H7 (cell line): ENCODE measurements at regions not wholly inside any gene's neighbourhood (a gene's known extent, or its start where the extent isn't known, plus 50 kb on each side); places are given as distances from the start of the nearest gene placed in this dataset.

Experiments
- DNase-seq: peaks from one replicate; pipeline ENCODE4 v3.0.0; 2012
- H3K27me3 ChIP-seq: 2 replicates; pipeline ENCODE4 v1.6.0; 2011; ENCODE audit warnings: mild to moderate bottlenecking, low read length; ENCODE audit not compliant: control insufficient read depth, insufficient read depth
- H3K36me3 ChIP-seq: replicated peaks from 2 replicates; pipeline ENCODE4 v1.5.1; 2011; ENCODE audit warnings: low read length; ENCODE audit not compliant: control insufficient read depth, insufficient read depth
- H3K4me3 ChIP-seq: 2 replicates; pipeline ENCODE4 v1.5.1; 2011; ENCODE audit warnings: low read depth, mild to moderate bottlenecking, control low read depth, low read length, moderate library complexity; ENCODE audit not compliant: insufficient read depth

DNA sequence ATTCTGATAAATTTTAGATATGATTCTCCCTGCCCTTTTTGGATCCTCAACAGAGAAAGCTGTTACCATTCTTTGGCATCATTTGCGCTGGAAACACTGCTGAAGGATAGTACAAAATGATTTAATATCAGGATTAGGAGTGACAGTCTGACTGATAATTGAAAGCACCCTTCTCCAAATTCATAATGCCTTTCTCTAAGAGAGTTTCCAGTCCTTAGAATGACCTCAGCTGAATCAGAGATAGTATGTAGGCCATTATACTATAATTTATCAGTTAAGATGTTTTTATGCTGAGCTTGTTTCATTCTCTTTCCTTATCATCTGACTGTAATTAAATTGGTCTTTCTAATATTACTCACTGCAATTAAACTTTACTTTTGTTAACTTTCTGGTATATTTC lies 166.7 kb downstream of the ZNF326 start:
- Histone ChIP-seq H3K36me3 (no peaks in the 10 kb centered on the region), H3K27me3 (no peaks in the 10 kb centered on the region), H3K4me3 (no peak overlapping the region)
- DNase-seq = no peak

DNA sequence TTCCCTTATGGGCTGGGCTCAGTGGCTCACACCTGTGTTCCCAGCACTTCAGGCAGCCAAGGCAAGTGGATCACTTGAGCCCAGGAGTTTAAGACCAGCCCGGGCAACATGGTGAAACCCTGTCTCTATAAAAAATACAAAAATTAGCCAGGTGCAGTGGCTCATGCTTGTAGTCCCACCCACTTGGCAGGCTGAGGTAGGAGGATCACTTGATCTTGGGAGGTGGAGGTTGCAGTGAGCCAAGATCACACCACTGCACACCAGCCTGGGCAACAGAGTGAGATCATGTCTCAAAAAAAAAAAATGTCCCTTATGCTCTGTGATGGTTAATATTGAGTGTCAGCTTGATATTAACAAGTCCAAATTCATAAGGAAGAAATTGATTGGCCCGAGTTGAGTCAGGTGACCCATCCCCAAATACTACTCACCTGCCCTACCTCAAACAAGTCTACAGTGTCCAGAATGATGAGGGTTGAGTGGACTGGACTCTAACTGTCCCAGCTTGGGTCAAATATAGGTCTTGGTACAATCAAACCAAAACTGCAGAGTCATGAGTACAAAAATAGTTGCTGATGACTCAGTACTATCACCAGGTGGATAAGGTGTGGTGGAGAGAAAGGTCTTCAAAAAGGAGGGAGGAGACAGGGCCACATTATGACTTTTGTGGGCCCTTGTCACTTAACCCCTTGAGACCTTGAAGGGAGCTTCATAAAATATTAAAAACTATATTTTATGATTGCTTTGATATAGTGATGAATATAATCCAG lies 161.0 kb downstream of the ZNF326 start:
- no peak overlapping the region for H3K4me3 ChIP-seq
- H3K27me3 ChIP-seq = no peaks in the 10 kb centered on the region
- no peak for DNase-seq
- no peaks in the 10 kb centered on the region for H3K36me3 ChIP-seq

DNA sequence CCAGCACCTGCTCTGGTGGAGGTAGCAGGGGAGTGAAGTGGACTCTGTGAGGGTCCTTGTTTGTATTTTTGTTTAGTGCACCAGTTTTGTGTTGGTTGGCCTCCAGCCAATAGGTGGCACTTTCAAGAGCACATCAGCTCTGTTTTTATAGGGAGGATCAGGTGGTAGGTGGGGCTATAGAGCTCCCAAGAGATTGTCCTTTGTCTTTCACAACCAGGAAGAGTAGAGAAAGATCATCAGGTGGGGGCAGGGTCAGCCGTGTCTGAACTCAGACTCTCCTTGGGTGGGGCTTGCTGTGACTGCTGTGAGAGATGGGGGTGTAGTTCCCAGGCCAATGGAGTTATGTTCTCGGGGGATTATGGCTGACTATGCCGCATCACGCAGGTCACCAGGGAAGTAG lies 159.8 kb downstream of the ZNF326 start:
- no peak overlapping the region for H3K4me3 ChIP-seq
- no peaks in the 10 kb centered on the region for H3K36me3 ChIP-seq
- DNase-seq = no peak
- no peaks in the 10 kb centered on the region for H3K27me3 ChIP-seq

DNA sequence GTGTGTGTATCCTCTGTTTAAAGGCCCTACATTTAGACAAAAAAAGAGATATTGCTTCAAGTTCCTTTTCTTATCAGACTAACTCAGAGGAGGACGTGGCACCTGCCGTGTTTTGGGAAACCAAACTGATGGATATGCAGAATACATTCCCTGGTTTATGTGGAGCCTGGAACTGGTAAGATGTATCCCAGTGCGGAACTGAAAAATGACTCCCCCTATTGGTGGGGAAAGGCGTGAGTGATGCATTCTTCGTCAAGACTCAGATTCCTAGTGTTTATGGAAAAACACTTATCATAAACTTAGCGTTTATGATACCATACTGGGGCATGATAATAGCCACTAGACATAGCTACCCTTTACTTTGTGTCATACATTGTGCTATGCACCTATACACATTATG lies 154.2 kb downstream of the ZNF326 start:
- peak; percentile 60 for DNase-seq
- no peak overlapping the region for H3K4me3 ChIP-seq
- no peaks in the 10 kb centered on the region for H3K27me3 ChIP-seq
- H3K36me3 ChIP-seq = no peaks in the 10 kb centered on the region

DNA sequence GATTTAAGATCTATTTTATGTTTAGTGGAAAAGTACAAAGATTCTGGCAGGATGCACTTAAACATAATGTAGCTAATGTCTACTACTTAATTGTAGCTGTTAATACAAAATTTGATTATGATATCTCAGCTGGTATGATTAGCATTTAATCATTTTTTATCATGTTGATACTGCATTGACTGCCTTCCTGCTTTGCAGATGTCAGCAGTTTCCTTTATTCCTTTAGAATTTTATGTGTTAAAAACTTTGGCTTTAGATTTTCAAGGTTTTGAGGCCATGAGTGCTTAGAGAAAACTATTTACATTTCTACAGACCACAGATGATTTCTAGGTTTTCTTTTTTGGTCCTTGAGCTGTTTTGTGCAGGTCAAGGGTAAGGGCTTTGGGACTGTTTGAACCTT lies 152.2 kb downstream of the ZNF326 start:
- no peaks in the 10 kb centered on the region for H3K27me3 ChIP-seq
- no peak overlapping the region for H3K4me3 ChIP-seq
- no peaks in the 10 kb centered on the region for H3K36me3 ChIP-seq
- DNase-seq = no peak

DNA sequence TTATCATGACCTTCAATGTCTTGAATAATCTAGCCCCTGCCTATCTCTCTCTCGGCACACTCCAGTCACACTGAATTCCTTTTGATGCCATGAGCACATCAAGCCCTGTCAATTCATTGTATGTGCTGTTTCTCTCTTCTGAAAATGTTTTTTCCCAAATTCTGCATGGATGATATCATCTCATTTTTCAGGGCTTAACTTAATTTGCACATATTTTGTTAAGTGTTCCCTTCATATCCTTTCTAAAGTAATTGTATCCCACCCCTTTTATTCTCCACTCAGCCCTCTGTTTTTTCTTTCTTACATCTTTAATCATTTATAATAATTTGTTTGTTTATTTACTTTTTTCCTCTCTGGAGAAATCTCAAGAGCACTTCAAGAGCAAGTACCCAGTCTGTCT lies 149.9 kb downstream of the ZNF326 start:
- Histone ChIP-seq H3K36me3 (no peaks in the 10 kb centered on the region), H3K4me3 (no peak overlapping the region), H3K27me3 (no peaks in the 10 kb centered on the region)
- no peak for DNase-seq

DNA sequence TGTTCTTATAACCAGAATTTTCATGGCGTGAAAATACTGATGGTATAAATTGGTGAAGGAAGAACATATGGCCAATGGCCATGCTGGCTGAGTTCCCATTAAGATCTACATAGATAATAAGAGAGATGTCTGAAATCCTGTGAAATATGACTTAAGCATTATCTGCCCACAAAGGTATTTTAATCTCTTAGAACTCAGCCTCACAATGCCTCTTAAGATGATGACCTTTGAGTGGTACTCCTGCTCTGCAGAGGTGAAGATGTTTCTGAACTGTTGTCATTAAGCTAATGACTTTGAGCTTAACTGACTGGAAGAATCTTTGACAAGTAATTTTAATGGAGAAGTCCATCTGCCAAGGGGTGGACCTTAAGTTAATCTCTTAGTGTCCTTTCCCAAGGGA lies 148.7 kb downstream of the ZNF326 start:
- Histone ChIP-seq H3K4me3 (no peak overlapping the region), H3K36me3 (no peaks in the 10 kb centered on the region), H3K27me3 (no peaks in the 10 kb centered on the region)
- no peak for DNase-seq

DNA sequence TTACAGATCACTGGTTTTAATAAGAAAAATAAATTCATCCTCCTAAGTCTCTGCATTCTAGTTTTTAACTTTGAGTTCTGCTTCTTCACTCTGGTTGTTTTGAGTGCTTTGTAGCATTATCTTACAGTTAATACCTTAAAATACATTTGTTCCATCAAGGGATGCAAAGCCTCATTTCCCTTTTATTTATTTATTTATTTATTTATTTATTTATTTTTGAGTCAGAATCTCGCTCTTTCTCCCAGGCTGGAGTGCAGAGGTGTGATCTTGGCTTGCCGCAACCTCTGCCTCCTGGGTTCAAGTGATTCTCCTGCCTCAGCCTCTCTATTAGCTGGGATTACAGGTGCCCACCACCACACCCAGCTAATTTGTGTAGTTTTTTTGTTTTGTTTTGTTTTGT lies 147.8 kb downstream of the ZNF326 start:
- Histone ChIP-seq H3K36me3 (no peaks in the 10 kb centered on the region), H3K27me3 (no peaks in the 10 kb centered on the region)

DNA sequence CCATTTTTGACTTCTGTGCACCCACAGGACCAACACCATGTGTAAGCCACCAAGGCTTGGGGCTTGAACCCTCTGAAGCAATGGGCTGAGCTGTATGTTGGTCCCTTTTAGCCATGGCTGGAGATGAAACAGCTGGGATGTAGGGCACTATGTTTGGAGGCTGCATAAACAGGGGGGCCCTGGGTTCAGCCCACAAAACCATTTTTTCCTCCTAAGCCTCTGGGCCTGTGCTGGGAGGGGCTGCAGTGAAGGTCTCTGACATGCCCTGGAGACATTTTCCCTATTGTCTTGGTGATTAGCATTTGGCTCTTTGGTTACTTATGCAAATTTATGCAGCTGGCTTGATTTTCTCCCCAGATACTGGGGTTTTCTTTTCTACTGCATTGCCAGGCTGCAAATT lies 144.9 kb downstream of the ZNF326 start:
- Histone ChIP-seq H3K4me3 (no peak overlapping the region), H3K27me3 (no peaks in the 10 kb centered on the region), H3K36me3 (no peaks in the 10 kb centered on the region)
- DNase-seq = no peak

More for the DNA sequence above, 147.8 kb downstream of the ZNF326 start:
- DNase-seq = no peak
- H3K4me3 ChIP-seq = no peak overlapping the region

DNA sequence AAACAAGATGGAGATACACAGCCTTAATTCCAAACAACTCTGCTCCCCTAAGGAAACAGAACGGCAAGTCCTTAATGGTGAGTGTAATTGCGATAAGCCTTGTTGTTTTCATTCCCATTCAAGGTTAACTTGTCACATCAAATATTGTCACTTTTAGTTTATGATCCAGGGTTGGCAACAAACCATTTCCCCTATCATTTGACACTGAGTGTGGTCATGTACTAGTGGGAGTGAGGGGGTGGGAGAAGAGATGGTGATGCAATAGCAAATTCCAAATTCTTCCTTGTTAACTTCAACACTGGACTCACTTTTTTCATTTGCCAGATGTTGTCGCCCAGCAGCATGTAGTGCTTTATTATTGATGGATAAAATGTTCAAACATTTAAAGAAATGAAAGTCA lies 140.4 kb downstream of the ZNF326 start:
- no peaks in the 10 kb centered on the region for H3K36me3 ChIP-seq
- H3K27me3 ChIP-seq = no peaks in the 10 kb centered on the region
- H3K4me3 ChIP-seq = no peak overlapping the region
- no peak for DNase-seq

DNA sequence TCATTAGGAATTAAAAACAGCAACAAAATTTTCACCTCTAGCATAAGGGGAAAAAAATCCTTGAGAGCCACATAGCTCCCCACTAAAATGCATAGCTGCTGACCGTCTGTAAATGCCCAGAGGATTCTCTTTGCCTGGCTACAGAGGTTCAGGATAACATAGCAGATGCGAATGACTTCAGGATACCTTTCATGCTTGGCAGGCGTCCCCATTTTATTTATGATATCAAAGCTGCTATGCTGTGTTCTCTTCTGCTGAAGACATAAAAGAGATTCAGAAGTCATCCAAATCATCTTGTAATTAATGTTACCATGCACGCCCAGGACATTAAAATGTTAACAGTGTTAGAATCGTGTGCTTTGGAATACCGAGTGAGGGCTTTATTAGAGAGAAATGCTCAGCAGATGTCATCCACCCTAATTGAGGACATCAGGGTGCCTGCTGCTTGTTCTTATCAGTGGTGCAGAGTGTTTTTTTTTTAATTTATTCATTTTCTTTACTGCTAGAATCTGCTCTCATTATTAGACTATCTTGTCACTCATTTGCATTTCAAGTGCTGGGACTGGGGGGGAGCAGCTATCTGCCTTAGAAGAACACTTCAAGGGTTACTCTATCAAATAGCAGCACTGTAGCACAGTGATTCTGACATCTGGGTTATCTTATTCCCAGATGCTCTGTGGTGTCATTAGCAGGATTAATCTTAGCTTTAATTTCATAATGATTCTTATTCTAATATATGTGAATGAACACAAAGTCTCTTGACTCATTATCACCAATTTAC lies 139.5 kb downstream of the ZNF326 start:
- H3K4me3 ChIP-seq = no peak overlapping the region
- H3K36me3 ChIP-seq = no peaks in the 10 kb centered on the region
- H3K27me3 ChIP-seq = no peaks in the 10 kb centered on the region
- no peak for DNase-seq

DNA sequence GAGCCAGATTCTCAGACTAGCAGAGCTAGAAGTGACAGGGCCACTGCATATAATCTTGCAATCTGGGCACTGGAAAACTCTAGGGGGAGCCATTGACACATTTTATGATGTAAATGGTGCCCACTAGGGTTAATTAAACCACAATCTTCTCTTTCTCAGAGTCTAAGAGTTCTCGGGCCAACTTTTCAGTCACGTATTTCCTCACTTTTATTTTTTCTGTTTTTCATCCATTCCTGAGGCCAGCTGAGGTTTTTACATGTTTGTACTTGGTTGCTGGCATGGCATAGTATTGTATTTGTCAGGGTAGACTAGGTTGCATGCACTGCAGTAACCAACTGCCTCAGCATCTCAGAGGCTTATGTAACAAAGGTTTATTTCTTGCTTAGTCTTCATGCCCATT lies 138.2 kb downstream of the ZNF326 start:
- H3K27me3 ChIP-seq = no peaks in the 10 kb centered on the region
- H3K36me3 ChIP-seq = no peaks in the 10 kb centered on the region
- DNase-seq = peak; percentile 33
- H3K4me3 ChIP-seq = no peak overlapping the region

DNA sequence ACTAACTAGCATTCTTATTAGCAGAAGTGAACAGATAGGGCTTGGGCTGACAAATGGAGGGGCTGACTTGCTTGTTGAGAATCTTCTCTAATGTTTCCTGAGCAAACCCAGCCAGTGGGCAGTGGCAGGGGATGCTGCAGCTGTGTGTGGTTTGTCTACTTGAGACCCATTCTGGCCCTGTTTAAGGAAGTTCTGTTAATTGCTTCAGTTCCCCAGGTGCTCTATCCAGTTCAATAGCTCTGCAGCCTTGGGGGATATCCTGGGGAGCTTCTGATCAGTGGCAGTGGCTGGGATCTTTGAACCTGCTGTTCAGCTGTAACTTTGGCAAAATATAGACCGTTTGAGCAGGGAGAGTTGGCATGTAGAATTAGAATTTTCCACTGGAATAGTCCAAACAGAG lies 137.4 kb downstream of the ZNF326 start:
- Histone ChIP-seq H3K36me3 (no peaks in the 10 kb centered on the region), H3K27me3 (no peaks in the 10 kb centered on the region), H3K4me3 (no peak overlapping the region)
- no peak for DNase-seq

DNA sequence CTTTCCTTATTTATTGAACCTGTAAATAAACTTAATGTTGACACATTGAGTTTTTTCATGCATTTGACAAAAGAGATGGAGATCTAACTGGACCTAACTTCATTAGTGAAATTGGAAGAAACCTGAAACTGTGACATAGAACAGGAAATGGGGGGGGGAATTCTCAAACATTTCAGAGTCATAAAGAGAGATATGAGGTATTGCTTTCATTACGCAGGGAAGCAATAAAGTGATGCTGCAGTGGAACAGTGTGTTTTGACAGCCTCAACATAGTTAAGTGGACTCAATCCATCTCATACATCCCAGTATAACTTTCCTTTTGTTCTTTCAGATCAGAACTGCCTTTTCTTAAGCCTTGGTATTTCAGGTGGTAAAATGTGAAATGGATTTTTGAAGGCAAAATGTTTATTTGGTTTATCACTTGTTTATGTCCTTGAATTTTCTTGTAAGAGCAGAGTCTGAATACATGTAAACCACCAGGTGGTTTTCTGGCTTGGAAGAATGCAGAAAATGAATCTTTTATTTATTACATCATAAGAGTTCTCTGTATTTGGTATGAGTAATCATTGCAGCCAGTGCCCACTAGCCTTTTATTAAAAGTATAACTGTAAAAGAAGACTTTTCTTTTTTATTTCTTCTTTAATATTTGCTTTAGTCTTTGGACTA lies 132.5 kb downstream of the ZNF326 start:
- Histone ChIP-seq H3K27me3 (no peaks in the 10 kb centered on the region), H3K4me3 (no peak overlapping the region), H3K36me3 (no peaks in the 10 kb centered on the region)
- no peak for DNase-seq

DNA sequence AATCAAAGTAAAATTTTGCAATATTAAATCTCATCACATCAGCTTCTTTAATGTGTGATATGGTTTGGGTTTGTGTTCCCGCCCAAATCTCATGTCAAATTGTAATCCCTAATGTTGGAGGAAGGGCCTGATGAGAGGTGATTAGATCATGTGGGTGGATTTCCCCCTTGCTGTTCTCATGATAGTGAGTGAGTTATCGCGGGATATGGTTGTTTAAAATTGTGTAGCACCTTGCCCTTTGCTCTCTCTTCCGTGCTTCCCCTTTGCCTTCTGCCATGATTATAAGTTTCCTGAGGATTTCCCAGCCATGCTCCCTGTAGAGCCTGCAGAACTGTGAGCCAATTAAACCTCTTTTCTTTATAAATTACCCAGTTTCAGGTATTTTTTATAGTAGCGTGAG lies 131.9 kb downstream of the ZNF326 start:
- no peak for DNase-seq
- no peak overlapping the region for H3K4me3 ChIP-seq
- H3K36me3 ChIP-seq = no peaks in the 10 kb centered on the region
- H3K27me3 ChIP-seq = no peaks in the 10 kb centered on the region
